ENCODE measurements at regions not wholly inside any gene's neighbourhood (a gene's known extent, or its start where the extent isn't known, plus 50 kb on each side); places are given as distances from the start of the nearest gene placed in this dataset.

DNA sequence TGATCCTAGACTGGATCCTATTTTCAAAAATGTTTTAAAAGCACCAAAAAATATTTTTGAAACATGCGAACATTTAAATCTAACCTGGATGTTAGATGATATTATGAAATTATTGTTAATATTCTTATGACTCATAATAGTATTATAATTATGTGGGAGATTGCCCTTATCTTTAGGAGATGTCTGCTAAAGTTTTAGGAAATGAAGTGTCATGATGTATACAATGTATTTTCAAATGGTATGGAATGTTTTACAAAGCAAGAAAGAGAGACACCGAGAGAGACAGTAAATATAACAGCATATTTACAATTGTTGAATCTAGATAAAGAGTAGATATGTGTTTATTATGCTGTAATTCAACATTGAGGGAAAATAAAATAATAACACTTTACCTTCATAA lies 455.9 kb downstream of the ACTL7B start:
- Mint-ChIP-seq H3K4me3 (no peak overlapping the region), H3K4me1 (no peaks in the 10 kb centered on the region), H3K27ac (no peak overlapping the region), H3K27me3 (peaks cover 2% of the 10 kb centered on the region), H3K9me3 (ENCODE audit: insufficient read depth) (no peaks in the 10 kb centered on the region)
- H3K4me1 ChIP-seq (ENCODE audit: control insufficient read depth in 2 of 2, insufficient read depth in 2 of 2, low read length in 2 of 2): no peaks in the 10 kb centered on the region
- no peaks in the 10 kb centered on the region for H3K79me2 ChIP-seq (ENCODE audit: control insufficient read depth, insufficient read depth, low read length)
- no peak overlapping the region for H3K27ac ChIP-seq (ENCODE audit: low read length in 2 of 2)
- H3K36me3 ChIP-seq (replicated peaks in 1 of 2; ENCODE audit: control extremely low read depth in 1 of 2, control insufficient read depth in 1 of 2, extremely low read depth in 1 of 2, insufficient read depth in 2 of 2, low read length in 1 of 2): no peaks in the 10 kb centered on the region
- intact Hi-C loops (cut with micrococcal nuclease): no loop called here
- no peak overlapping the region for H3K9ac ChIP-seq (ENCODE audit: low read length)
- H3K9me3 ChIP-seq (ENCODE audit: control extremely low read depth in 1 of 3, control insufficient read depth in 2 of 3, insufficient read depth in 1 of 3, low read length in 2 of 3): peaks cover 0 to under 1% (median 0%) of the 10 kb centered on the region in 3 donors
- ChIA-PET CTCF (no interaction called here), POLR2A (no interaction called here)
- H3K4me3 ChIP-seq (ENCODE audit: control extremely low read depth in 1 of 5, extremely low read depth in 1 of 5, insufficient read depth in 1 of 5, low read depth in 2 of 5, low read length in 4 of 5): no peak overlapping the region
- ATAC-seq (ENCODE audit: low read depth): no peak
- TF ChIP-seq CTCF (IDR thresholded peaks at IDR 0.05) (no peak), EZH2 (IDR thresholded peaks at IDR 0.05; ENCODE audit: borderline replicate concordance, insufficient read depth, low read depth, low read length, poor library complexity, severe bottlenecking) (no peak)
- WGBS (ENCODE audit: insufficient coverage): no CpG with 5 or more reads among the region's 2 CpGs
- no peak overlapping the region for H3K4me2 ChIP-seq (replicated peaks; ENCODE audit: low read depth, low read length, poor library complexity, severe bottlenecking)
- no peaks in the 10 kb centered on the region for H3K27me3 ChIP-seq (replicated peaks in 1 of 4; ENCODE audit: control extremely low read depth in 1 of 4, control insufficient read depth in 3 of 4, insufficient read depth in 4 of 4, low read length in 3 of 4)
- H4K20me1 ChIP-seq (ENCODE audit: control insufficient read depth, insufficient read depth, low read length, poor library complexity, severe bottlenecking): no peaks in the 10 kb centered on the region
- no peak for DNase-seq
- no peak overlapping the region for H2AFZ ChIP-seq (ENCODE audit: insufficient read depth, low read depth, low read length, poor library complexity, severe bottlenecking)

DNA sequence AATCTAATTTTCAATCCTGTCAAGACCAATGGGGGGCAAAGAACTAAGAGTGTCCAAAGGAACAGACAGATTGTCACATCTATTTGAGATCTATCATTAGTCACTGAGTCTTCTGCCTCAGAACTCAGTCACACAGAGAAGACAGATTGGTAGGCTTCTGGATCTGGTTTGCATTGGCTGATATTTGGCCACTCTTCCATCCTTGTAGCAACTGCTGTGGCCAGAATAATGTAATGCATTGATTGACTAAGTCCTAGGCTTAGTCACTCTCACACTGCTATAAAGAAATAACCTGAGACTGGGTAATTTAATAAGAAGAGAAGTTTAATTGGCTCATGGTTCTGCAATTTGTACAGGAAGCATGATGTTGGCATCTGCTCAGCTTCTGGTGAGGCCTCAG lies 458.5 kb downstream of the ACTL7B start:
- Histone ChIP-seq H3K4me1 (ENCODE audit: control insufficient read depth in 2 of 2, insufficient read depth in 2 of 2, low read length in 2 of 2) (no peaks in the 10 kb centered on the region), H3K9me3 (ENCODE audit: control extremely low read depth in 1 of 3, control insufficient read depth in 2 of 3, insufficient read depth in 1 of 3, low read length in 2 of 3) (peaks cover 0 to 2% (median 0%) of the 10 kb centered on the region in 3 donors), H3K27ac (ENCODE audit: low read length in 2 of 2) (no peak overlapping the region), H3K79me2 (ENCODE audit: control insufficient read depth, insufficient read depth, low read length) (no peaks in the 10 kb centered on the region), H3K9ac (ENCODE audit: low read length) (no peak overlapping the region), H2AFZ (ENCODE audit: insufficient read depth, low read depth, low read length, poor library complexity, severe bottlenecking) (no peak overlapping the region), H3K4me2 (replicated peaks; ENCODE audit: low read depth, low read length, poor library complexity, severe bottlenecking) (no peak overlapping the region), H4K20me1 (ENCODE audit: control insufficient read depth, insufficient read depth, low read length, poor library complexity, severe bottlenecking) (no peaks in the 10 kb centered on the region), H3K36me3 (replicated peaks in 1 of 2; ENCODE audit: control extremely low read depth in 1 of 2, control insufficient read depth in 1 of 2, extremely low read depth in 1 of 2, insufficient read depth in 2 of 2, low read length in 1 of 2) (no peaks in the 10 kb centered on the region), H3K4me3 (ENCODE audit: control extremely low read depth in 1 of 5, extremely low read depth in 1 of 5, insufficient read depth in 1 of 5, low read depth in 2 of 5, low read length in 4 of 5) (no peak overlapping the region), H3K27me3 (replicated peaks in 1 of 4; ENCODE audit: control extremely low read depth in 1 of 4, control insufficient read depth in 3 of 4, insufficient read depth in 4 of 4, low read length in 3 of 4) (no peaks in the 10 kb centered on the region)
- intact Hi-C loops (cut with micrococcal nuclease): no loop called here
- Mint-ChIP-seq H3K9me3 (ENCODE audit: insufficient read depth) (no peaks in the 10 kb centered on the region), H3K4me1 (no peaks in the 10 kb centered on the region), H3K4me3 (no peak overlapping the region), H3K27me3 (peaks cover 2% of the 10 kb centered on the region), H3K27ac (no peak overlapping the region)
- TF ChIP-seq EZH2 (IDR thresholded peaks at IDR 0.05; ENCODE audit: borderline replicate concordance, insufficient read depth, low read depth, low read length, poor library complexity, severe bottlenecking): no peak
- no peak for TF ChIP-seq CTCF (IDR thresholded peaks at IDR 0.05)
- ChIA-PET CTCF (no interaction called here), POLR2A (no interaction called here)
- no peak for DNase-seq
- ATAC-seq (ENCODE audit: low read depth): no peak

Measured in B cell (primary cell).